Stomach (tissue), 4 donors: ENCODE measurements at regions not wholly inside any gene's neighbourhood (a gene's known extent, or its start where the extent isn't known, plus 50 kb on each side); places are given as distances from the start of the nearest gene placed in this dataset.

Experiments used
- POLR2A ChIP-seq, 4 donors: fragments of 450-650 bp; IDR thresholded peaks; one replicate each; pipeline ENCODE4 v1.6.1; 2016; ENCODE audit warnings: antibody characterized with exemption in 4 of 4, control low read depth in 2 of 4, mild to moderate bottlenecking in 1 of 4, moderate library complexity in 1 of 4
- POLR2AphosphoS5 ChIP-seq, 3 donors: sonication (generic); formaldehyde crosslinking; IDR thresholded peaks; one replicate each; pipeline ENCODE4 v1.6.1; 2016; ENCODE audit warnings: antibody characterized with exemption in 3 of 3
- TF ChIP-seq, protein P1 (sequence below), 7 experiments: fragments of 450-650 bp in 4 of 7; fragments of 200-600 bp in 3 of 7; sonication (generic) in 3 of 7; IDR thresholded peaks; one replicate each; pipeline ENCODE4 v1.5.1; 2016 to 2019; ENCODE audit warnings: antibody characterized with exemption in 7 of 7, control low read depth in 2 of 7, mild to moderate bottlenecking in 1 of 7

DNA sequence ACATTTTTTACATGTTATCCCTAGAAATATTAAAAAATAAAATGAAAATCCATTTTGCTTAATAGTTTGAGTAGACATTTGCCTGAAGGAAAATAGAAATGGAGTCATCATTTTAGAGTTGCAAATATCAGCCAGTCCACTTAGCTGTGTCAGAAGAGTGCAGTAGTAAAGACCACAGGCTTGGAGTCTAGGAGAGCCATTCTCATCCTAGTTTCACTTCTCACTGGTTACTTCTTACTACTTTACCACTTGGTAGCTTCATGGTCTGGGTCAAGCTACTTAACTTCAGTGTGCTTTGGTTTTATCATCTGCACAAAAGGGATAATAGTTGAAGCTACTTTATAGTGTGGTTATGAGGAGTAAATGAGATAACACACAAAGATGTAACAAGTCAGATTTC is 286.5 kb upstream of the NBEA start:
- TF ChIP-seq, protein P1, sequence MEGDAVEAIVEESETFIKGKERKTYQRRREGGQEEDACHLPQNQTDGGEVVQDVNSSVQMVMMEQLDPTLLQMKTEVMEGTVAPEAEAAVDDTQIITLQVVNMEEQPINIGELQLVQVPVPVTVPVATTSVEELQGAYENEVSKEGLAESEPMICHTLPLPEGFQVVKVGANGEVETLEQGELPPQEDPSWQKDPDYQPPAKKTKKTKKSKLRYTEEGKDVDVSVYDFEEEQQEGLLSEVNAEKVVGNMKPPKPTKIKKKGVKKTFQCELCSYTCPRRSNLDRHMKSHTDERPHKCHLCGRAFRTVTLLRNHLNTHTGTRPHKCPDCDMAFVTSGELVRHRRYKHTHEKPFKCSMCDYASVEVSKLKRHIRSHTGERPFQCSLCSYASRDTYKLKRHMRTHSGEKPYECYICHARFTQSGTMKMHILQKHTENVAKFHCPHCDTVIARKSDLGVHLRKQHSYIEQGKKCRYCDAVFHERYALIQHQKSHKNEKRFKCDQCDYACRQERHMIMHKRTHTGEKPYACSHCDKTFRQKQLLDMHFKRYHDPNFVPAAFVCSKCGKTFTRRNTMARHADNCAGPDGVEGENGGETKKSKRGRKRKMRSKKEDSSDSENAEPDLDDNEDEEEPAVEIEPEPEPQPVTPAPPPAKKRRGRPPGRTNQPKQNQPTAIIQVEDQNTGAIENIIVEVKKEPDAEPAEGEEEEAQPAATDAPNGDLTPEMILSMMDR (IDR thresholded peaks at IDR 0.05), result no peak
- TF ChIP-seq POLR2A (IDR thresholded peaks at IDR 0.05), result no peak
- no peak for TF ChIP-seq POLR2AphosphoS5 (IDR thresholded peaks at IDR 0.05)
